Adrenal gland (tissue), 5 donors: ENCODE measurements at regions not wholly inside any gene's neighbourhood (a gene's known extent, or its start where the extent isn't known, plus 50 kb on each side); places are given as distances from the start of the nearest gene placed in this dataset.

Source experiments
- CTCF ChIP-seq, 6 experiments: fragments of 450-650 bp in 4 of 6; fragments of 200-600 bp in 2 of 6; sonication (generic) in 1 of 6; IDR thresholded peaks; 1 replicate in 5 of 6; 2 replicates in 1 of 6; pipeline versions ENCODE4 v1.5.1 to v1.8.0; 2016 to 2021; ENCODE audit warnings: antibody characterized with exemption in 6 of 6, mild to moderate bottlenecking in 2 of 6, moderate library complexity in 1 of 6
- POLR2A ChIP-seq, 2 donors: fragments of 450-650 bp; IDR thresholded peaks; one replicate each; pipeline ENCODE4 v1.6.1; 2017; ENCODE audit warnings: antibody characterized with exemption in 2 of 2, mild to moderate bottlenecking in 2 of 2, moderate library complexity in 1 of 2
- donor health status: DM: no; HTN: no; CAD: no.

- TF ChIP-seq CTCF (IDR thresholded peaks at IDR 0.05) (no peak), POLR2A (IDR thresholded peaks at IDR 0.05) (no peak)
Observed at GRCh38 chr18:47469576-47469975, 218.1 kb upstream of the SKOR2 start.
